ENCODE measurements at regions not wholly inside any gene's neighbourhood (a gene's known extent, or its start where the extent isn't known, plus 50 kb on each side); places are given as distances from the start of the nearest gene placed in this dataset.

GRCh38 chr4:127307996-127308395 lies 324.8 kb upstream of the INTU start:
- TF ChIP-seq EZH2phosphoT487 (IDR thresholded peaks at IDR 0.05; ENCODE audit: low read length) (no peak), CTCF (IDR thresholded peaks at IDR 0.05; ENCODE audit: low read length) (no peak), EZH2 (optimal IDR thresholded peaks at IDR 0.05; ENCODE audit: low read depth, low read length) (no peak)
- Histone ChIP-seq H3K4me2 (ENCODE audit: low read depth, low read length) (no peak overlapping the region), H3K27me3 (replicated peaks; ENCODE audit: insufficient read depth, low read length) (no peaks in the 10 kb centered on the region), H3K36me3 (replicated peaks; ENCODE audit: insufficient read depth, low read length) (no peaks in the 10 kb centered on the region), H3K4me1 (ENCODE audit: low read length) (no peaks in the 10 kb centered on the region), H3K27ac (ENCODE audit: low read length) (no peak overlapping the region), H3K9ac (ENCODE audit: low read length) (no peak overlapping the region), H3F3A (ENCODE audit: insufficient read depth, low read length) (no peaks in the 10 kb centered on the region), H3K9me3 (replicated peaks; ENCODE audit: insufficient read depth, low read length) (no peaks in the 10 kb centered on the region), H4K20me1 (ENCODE audit: insufficient read depth, low read length) (no peaks in the 10 kb centered on the region), H3K79me2 (ENCODE audit: low read length) (no peaks in the 10 kb centered on the region), H3K4me3 (ENCODE audit: low read length) (no peak overlapping the region), H3K9me2 (replicated peaks; ENCODE audit: insufficient read depth, low read length) (no peaks in the 10 kb centered on the region), H2AFZ (ENCODE audit: low read length) (no peak overlapping the region)
- no peak for DNase-seq

GRCh38 chr4:127309369-127310102 lies 323.2 kb upstream of the INTU start:
- no peak overlapping the region for H3K4me2 ChIP-seq (ENCODE audit: low read depth, low read length)
- H3K36me3 ChIP-seq (replicated peaks; ENCODE audit: insufficient read depth, low read length), result no peaks in the 10 kb centered on the region
- H3K4me1 ChIP-seq (ENCODE audit: low read length), result no peaks in the 10 kb centered on the region
- no peaks in the 10 kb centered on the region for H3K79me2 ChIP-seq (ENCODE audit: low read length)
- no peak overlapping the region for H3K4me3 ChIP-seq (ENCODE audit: low read length)
- no peak overlapping the region for H3K9ac ChIP-seq (ENCODE audit: low read length)
- H3K27me3 ChIP-seq (replicated peaks; ENCODE audit: insufficient read depth, low read length), result no peaks in the 10 kb centered on the region
- DNase-seq, result no peak
- H3K27ac ChIP-seq (ENCODE audit: low read length), result no peak overlapping the region
- H3F3A ChIP-seq (ENCODE audit: insufficient read depth, low read length), result no peaks in the 10 kb centered on the region
- H4K20me1 ChIP-seq (ENCODE audit: insufficient read depth, low read length), result no peaks in the 10 kb centered on the region
- H3K9me2 ChIP-seq (replicated peaks; ENCODE audit: insufficient read depth, low read length), result no peaks in the 10 kb centered on the region
- TF ChIP-seq EZH2phosphoT487 (IDR thresholded peaks at IDR 0.05; ENCODE audit: low read length) (no peak), EZH2 (optimal IDR thresholded peaks at IDR 0.05; ENCODE audit: low read depth, low read length) (no peak), CTCF (IDR thresholded peaks at IDR 0.05; ENCODE audit: low read length) (no peak)
- H2AFZ ChIP-seq (ENCODE audit: low read length), result no peak overlapping the region
- H3K9me3 ChIP-seq (replicated peaks; ENCODE audit: insufficient read depth, low read length), result no peaks in the 10 kb centered on the region; the same call in 1 of the 2 replicates

GRCh38 chr4:127311371-127311770 lies 321.4 kb upstream of the INTU start:
- Histone ChIP-seq H3K9me3 (replicated peaks; ENCODE audit: insufficient read depth, low read length) (no peaks in the 10 kb centered on the region; the same call in 1 of the 2 replicates), H4K20me1 (ENCODE audit: insufficient read depth, low read length) (no peaks in the 10 kb centered on the region), H2AFZ (ENCODE audit: low read length) (no peak overlapping the region), H3K36me3 (replicated peaks; ENCODE audit: insufficient read depth, low read length) (no peaks in the 10 kb centered on the region), H3K79me2 (ENCODE audit: low read length) (no peaks in the 10 kb centered on the region), H3K27ac (ENCODE audit: low read length) (no peak overlapping the region), H3K4me3 (ENCODE audit: low read length) (no peak overlapping the region), H3K9me2 (replicated peaks; ENCODE audit: insufficient read depth, low read length) (no peaks in the 10 kb centered on the region), H3K4me1 (ENCODE audit: low read length) (no peaks in the 10 kb centered on the region), H3K9ac (ENCODE audit: low read length) (no peak overlapping the region), H3K4me2 (ENCODE audit: low read depth, low read length) (no peak overlapping the region), H3K27me3 (replicated peaks; ENCODE audit: insufficient read depth, low read length) (no peaks in the 10 kb centered on the region), H3F3A (ENCODE audit: insufficient read depth, low read length) (no peaks in the 10 kb centered on the region)
- no peak for TF ChIP-seq EZH2 (optimal IDR thresholded peaks at IDR 0.05; ENCODE audit: low read depth, low read length)
- TF ChIP-seq EZH2phosphoT487 (IDR thresholded peaks at IDR 0.05; ENCODE audit: low read length), result no peak
- TF ChIP-seq CTCF (IDR thresholded peaks at IDR 0.05; ENCODE audit: low read length), result no peak
- no peak for DNase-seq
